CD8-positive, alpha-beta memory T cell (primary cell): ENCODE measurements at regions not wholly inside any gene's neighbourhood (a gene's known extent, or its start where the extent isn't known, plus 50 kb on each side); places are given as distances from the start of the nearest gene placed in this dataset.

Source experiments
- CTCF ChIA-PET: fragments of 350-600 bp; sonication (Branson Sonifier 250); formaldehyde crosslinking; loops from one replicate; lab custom pipeline; 2021; ENCODE audit warnings: antibody characterized with exemption; lab: Charles Lee
- POLR2A ChIA-PET: fragments of 350-600 bp; sonication (Branson Sonifier 250); formaldehyde crosslinking; loops from one replicate; lab custom pipeline; 2021; ENCODE audit warnings: antibody characterized with exemption; lab: Charles Lee
- DNase-seq, 5 donors: peaks; one replicate each; pipeline versions ENCODE4 v3.0.0 to v3.0.0-alpha.2; 2020 to 2022; ENCODE audit warnings: mixed read lengths in 1 of 5
- H3K27ac ChIP-seq: one replicate; pipeline ENCODE4 v1.7.0; 2013; ENCODE audit warnings: low read depth, mild to moderate bottlenecking, low read length, moderate library complexity
- H3K27me3 ChIP-seq: 2 replicates; pipeline ENCODE4 v1.7.0; 2013; ENCODE audit warnings: low read length, mild to moderate bottlenecking; ENCODE audit not compliant: insufficient read depth, poor library complexity, severe bottlenecking
- H3K36me3 ChIP-seq: 2 replicates; pipeline ENCODE4 v1.7.0; 2013; ENCODE audit warnings: mild to moderate bottlenecking, low read length, moderate library complexity; ENCODE audit not compliant: insufficient read depth
- H3K4me1 ChIP-seq: 2 replicates; pipeline ENCODE4 v1.7.0; 2013; ENCODE audit warnings: mild to moderate bottlenecking, low read length, moderate library complexity; ENCODE audit not compliant: insufficient read depth
- H3K4me3 ChIP-seq: 2 replicates; pipeline ENCODE4 v1.7.0; 2013; ENCODE audit warnings: mild to moderate bottlenecking, low read length
- H3K9me3 ChIP-seq: 2 replicates; pipeline ENCODE4 v1.7.0; 2013; ENCODE audit warnings: mild to moderate bottlenecking, low read length
- H3K27ac Mint-ChIP-seq, 8 donors: one replicate each; pipeline ENCODE4 v1.8.0; 2020 to 2021; ENCODE audit warnings: mixed read lengths in 8 of 8, mild to moderate bottlenecking in 6 of 8, inconsistent platforms in 3 of 8, moderate library complexity in 3 of 8
- H3K27me3 Mint-ChIP-seq, 2 donors: one replicate each; pipeline ENCODE4 v1.8.0; 2020 to 2021; ENCODE audit warnings: mixed read lengths in 2 of 2, mild to moderate bottlenecking in 1 of 2, moderate library complexity in 1 of 2
- H3K36me3 Mint-ChIP-seq, 3 donors: one replicate each; pipeline ENCODE4 v1.8.0; 2020 to 2021; ENCODE audit warnings: mixed read lengths in 3 of 3, inconsistent platforms in 1 of 3, mild to moderate bottlenecking in 1 of 3
- H3K4me1 Mint-ChIP-seq, 3 donors: one replicate each; pipeline ENCODE4 v1.8.0; 2020 to 2021; ENCODE audit warnings: mixed read lengths in 3 of 3, inconsistent platforms in 1 of 3, mild to moderate bottlenecking in 1 of 3
- H3K4me3 Mint-ChIP-seq, 7 donors: one replicate each; pipeline ENCODE4 v1.8.0; 2020 to 2021; ENCODE audit warnings: mixed read lengths in 7 of 7, mild to moderate bottlenecking in 6 of 7, moderate library complexity in 4 of 7, inconsistent platforms in 2 of 7
- H3K9me3 Mint-ChIP-seq, 5 donors: one replicate each; pipeline ENCODE4 v1.8.0; 2020 to 2022; ENCODE audit warnings: mixed read lengths in 5 of 5, mild to moderate bottlenecking in 3 of 5, moderate library complexity in 2 of 5, inconsistent platforms in 1 of 5

- ChIA-PET CTCF (no interaction called here), POLR2A (no interaction called here)
- no peaks in the 10 kb centered on the region for H3K9me3 ChIP-seq
- no peaks in the 10 kb centered on the region for H3K36me3 ChIP-seq
- Mint-ChIP-seq H3K4me1 (no peaks in the 10 kb centered on the region), H3K4me3 (no peak overlapping the region), H3K36me3 (peaks cover 0 to 13% (median 0%) of the 10 kb centered on the region in 3 donors), H3K27ac (no peak overlapping the region), H3K9me3 (peaks cover 0 to 3% (median 0%) of the 10 kb centered on the region in 5 donors), H3K27me3 (peaks cover 0 to 4% of the 10 kb centered on the region in 2 donors)
- no peaks in the 10 kb centered on the region for H3K4me1 ChIP-seq
- no peak for DNase-seq
- H3K4me3 ChIP-seq = no peak overlapping the region
- H3K27me3 ChIP-seq = no peaks in the 10 kb centered on the region
- no peak overlapping the region for H3K27ac ChIP-seq
These were observed 318.9 kb upstream of the USP25 start for GRCh38 chr21:15410853-15411252.

GRCh38 chr21:15414057-15414456 is 315.7 kb upstream of the USP25 start:
- no peaks in the 10 kb centered on the region for H3K36me3 ChIP-seq
- Mint-ChIP-seq H3K27ac (no peak overlapping the region), H3K4me1 (no peaks in the 10 kb centered on the region), H3K27me3 (no peaks in the 10 kb centered on the region), H3K4me3 (no peak overlapping the region), H3K9me3 (peaks cover 0 to 3% (median 0%) of the 10 kb centered on the region in 5 donors), H3K36me3 (peaks cover 0 to 13% (median 0%) of the 10 kb centered on the region in 3 donors)
- no peaks in the 10 kb centered on the region for H3K27me3 ChIP-seq
- CTCF ChIA-PET = no interaction called here
- H3K4me1 ChIP-seq = no peaks in the 10 kb centered on the region
- no peak overlapping the region for H3K27ac ChIP-seq
- H3K9me3 ChIP-seq = no peaks in the 10 kb centered on the region
- DNase-seq = no peak
- POLR2A ChIA-PET = interaction anchor here (0.5 kb wide), 1 partner anchor 212 kb away, joined by 5 read pairs; no protein-coding TSS in a partner anchor
- H3K4me3 ChIP-seq = no peak overlapping the region

- H3K9me3 Mint-ChIP-seq = peaks cover 0 to 3% (median 0%) of the 10 kb centered on the region in 5 donors
- H3K4me1 Mint-ChIP-seq = no peaks in the 10 kb centered on the region
- no peaks in the 10 kb centered on the region for H3K9me3 ChIP-seq
- H3K27ac ChIP-seq = no peak overlapping the region
- no peak for DNase-seq
- POLR2A ChIA-PET = no interaction called here
- no peaks in the 10 kb centered on the region for H3K36me3 ChIP-seq
- no peak overlapping the region for H3K4me3 ChIP-seq
- H3K4me3 Mint-ChIP-seq = no peak overlapping the region
- CTCF ChIA-PET = no interaction called here
- H3K27me3 Mint-ChIP-seq = peaks cover 0 to 3% of the 10 kb centered on the region in 2 donors
- H3K36me3 Mint-ChIP-seq = peaks cover 0 to 12% (median 0%) of the 10 kb centered on the region in 3 donors
- no peak overlapping the region for H3K27ac Mint-ChIP-seq
- H3K4me1 ChIP-seq = no peaks in the 10 kb centered on the region
- no peaks in the 10 kb centered on the region for H3K27me3 ChIP-seq
These were observed 314.1 kb upstream of the USP25 start for GRCh38 chr21:15415541-15416261.

- H3K27me3 ChIP-seq = no peaks in the 10 kb centered on the region
- H3K36me3 ChIP-seq = no peaks in the 10 kb centered on the region
- H3K4me3 ChIP-seq = no peak overlapping the region
- Mint-ChIP-seq H3K9me3 (no peaks in the 10 kb centered on the region), H3K27me3 (peaks cover 0 to 3% of the 10 kb centered on the region in 2 donors), H3K4me3 (no peak overlapping the region), H3K36me3 (no peaks in the 10 kb centered on the region), H3K27ac (no peak overlapping the region), H3K4me1 (no peaks in the 10 kb centered on the region)
- no peak for DNase-seq
- POLR2A ChIA-PET = no interaction called here
- CTCF ChIA-PET = no interaction called here
- H3K27ac ChIP-seq = no peak overlapping the region
- no peaks in the 10 kb centered on the region for H3K9me3 ChIP-seq
- peaks cover 7% of the 10 kb centered on the region for H3K4me1 ChIP-seq
These were observed 308.3 kb upstream of the USP25 start for GRCh38 chr21:15421441-15421881.

- H3K27me3 ChIP-seq = no peaks in the 10 kb centered on the region
- no peak overlapping the region for H3K4me3 Mint-ChIP-seq
- H3K27me3 Mint-ChIP-seq = peaks cover 0 to 3% of the 10 kb centered on the region in 2 donors
- no peak overlapping the region for H3K27ac Mint-ChIP-seq
- DNase-seq = no peak
- no peaks in the 10 kb centered on the region for H3K36me3 Mint-ChIP-seq
- no peak overlapping the region for H3K27ac ChIP-seq
- no peaks in the 10 kb centered on the region for H3K36me3 ChIP-seq
- ChIA-PET CTCF (no interaction called here), POLR2A (no interaction called here)
- H3K4me3 ChIP-seq = no peak overlapping the region
- H3K9me3 Mint-ChIP-seq = no peaks in the 10 kb centered on the region
- H3K4me1 ChIP-seq = peaks cover 7% of the 10 kb centered on the region
- H3K4me1 Mint-ChIP-seq = no peaks in the 10 kb centered on the region
- no peaks in the 10 kb centered on the region for H3K9me3 ChIP-seq
These were observed 307.8 kb upstream of the USP25 start for GRCh38 chr21:15421947-15422346.

- no peaks in the 10 kb centered on the region for H3K9me3 Mint-ChIP-seq
- Histone ChIP-seq H3K4me1 (peaks cover 7% of the 10 kb centered on the region), H3K27me3 (no peaks in the 10 kb centered on the region), H3K36me3 (no peaks in the 10 kb centered on the region), H3K4me3 (no peak overlapping the region), H3K27ac (no peak overlapping the region), H3K9me3 (no peaks in the 10 kb centered on the region)
- H3K36me3 Mint-ChIP-seq = no peaks in the 10 kb centered on the region
- no peak overlapping the region for H3K4me3 Mint-ChIP-seq
- peaks cover 0 to 3% of the 10 kb centered on the region in 2 donors for H3K27me3 Mint-ChIP-seq
- no peak for DNase-seq
- H3K4me1 Mint-ChIP-seq = no peaks in the 10 kb centered on the region
- ChIA-PET CTCF (no interaction called here), POLR2A (interaction anchor here (0.6 kb wide), 1 partner anchor 19 kb away, joined by 5 read pairs; no protein-coding TSS in a partner anchor)
- no peak overlapping the region for H3K27ac Mint-ChIP-seq
These were observed 307.0 kb upstream of the USP25 start for GRCh38 chr21:15422783-15423182.

- Mint-ChIP-seq H3K36me3 (no peaks in the 10 kb centered on the region), H3K27me3 (peaks cover 0 to 3% of the 10 kb centered on the region in 2 donors), H3K27ac (no peak overlapping the region), H3K4me3 (no peak overlapping the region), H3K4me1 (no peaks in the 10 kb centered on the region), H3K9me3 (no peaks in the 10 kb centered on the region)
- POLR2A ChIA-PET = interaction anchor here (0.6 kb wide), 1 partner anchor 18 kb away, joined by 5 read pairs; no protein-coding TSS in a partner anchor
- Histone ChIP-seq H3K27me3 (no peaks in the 10 kb centered on the region), H3K27ac (no peak overlapping the region), H3K4me1 (peaks cover 7% of the 10 kb centered on the region), H3K9me3 (no peaks in the 10 kb centered on the region), H3K4me3 (no peak overlapping the region), H3K36me3 (no peaks in the 10 kb centered on the region)
- no peak for DNase-seq
- CTCF ChIA-PET = no interaction called here
These were observed 305.9 kb upstream of the USP25 start for GRCh38 chr21:15423676-15424445.

- H3K4me1 Mint-ChIP-seq = no peaks in the 10 kb centered on the region
- H3K9me3 ChIP-seq = no peaks in the 10 kb centered on the region
- POLR2A ChIA-PET = no interaction called here
- no peak overlapping the region for H3K27ac Mint-ChIP-seq
- no peaks in the 10 kb centered on the region for H3K27me3 ChIP-seq
- DNase-seq = no peak
- no peaks in the 10 kb centered on the region for H3K36me3 Mint-ChIP-seq
- CTCF ChIA-PET = interaction anchor here (0.8 to 1.7 kb wide), 2 partner anchors 9 to 171 kb away, joined by 3 read pairs; no protein-coding TSS in a partner anchor
- H3K27ac ChIP-seq = no peak overlapping the region
- H3K27me3 Mint-ChIP-seq = peaks cover 0 to 3% of the 10 kb centered on the region in 2 donors
- no peaks in the 10 kb centered on the region for H3K9me3 Mint-ChIP-seq
- no peak overlapping the region for H3K4me3 Mint-ChIP-seq
- H3K4me3 ChIP-seq = no peak overlapping the region
- peaks cover 7% of the 10 kb centered on the region for H3K4me1 ChIP-seq
- H3K36me3 ChIP-seq = no peaks in the 10 kb centered on the region
These were observed 304.7 kb upstream of the USP25 start for GRCh38 chr21:15425049-15425448.
